Neural cell (in vitro differentiated cells): ENCODE measurements at regions not wholly inside any gene's neighbourhood (a gene's known extent, or its start where the extent isn't known, plus 50 kb on each side); places are given as distances from the start of the nearest gene placed in this dataset.

ENCODE experiments used
- H2AFZ ChIP-seq: fragments of 200-600, 300-800 bp; sonication (generic), shearing (Covaris generic); 2 replicates; pipeline ENCODE4 v1.6.0; 2014; ENCODE audit warnings: low read depth, mild to moderate bottlenecking, antibody characterized with exemption, low read length, moderate library complexity
- H3F3A ChIP-seq: fragments of 200-600 bp; shearing (Covaris generic); 2 replicates; pipeline ENCODE4 v1.6.1; 2016; ENCODE audit warnings: mild to moderate bottlenecking, moderate library complexity, mixed read lengths, antibody characterized with exemption, low read length; ENCODE audit not compliant: insufficient read depth, poor library complexity, severe bottlenecking
- H3K27ac ChIP-seq: fragments of 200-600, 300-800 bp; sonication (generic), shearing (Covaris generic); 2 replicates; pipeline ENCODE4 v1.5.1; 2014; ENCODE audit warnings: mild to moderate bottlenecking, low read length, moderate library complexity
- H3K27me3 ChIP-seq: fragments of 300-800, 200-600 bp; sonication (generic), shearing (Covaris generic); 2 replicates; pipeline ENCODE4 v1.6.0; 2014; ENCODE audit warnings: mild to moderate bottlenecking, low read depth, low read length, moderate library complexity; ENCODE audit not compliant: insufficient read depth
- H3K36me3 ChIP-seq: fragments of 300-800, 200-600 bp; sonication (generic), shearing (Covaris generic); 2 replicates; pipeline ENCODE4 v1.5.1; 2014; ENCODE audit warnings: mild to moderate bottlenecking, antibody characterized with exemption, low read length, moderate library complexity; ENCODE audit not compliant: insufficient read depth
- H3K4me2 ChIP-seq: fragments of 300-800, 200-600 bp; sonication (generic), shearing (Covaris generic); 2 replicates; pipeline ENCODE4 v1.6.0; 2014; ENCODE audit warnings: mild to moderate bottlenecking, low read length
- H3K4me3 ChIP-seq: fragments of 300-800, 200-600 bp; sonication (generic), shearing (Covaris generic); 2 replicates; pipeline ENCODE4 v1.5.1; 2014; ENCODE audit warnings: mild to moderate bottlenecking, low read length, moderate library complexity
- H3K79me2 ChIP-seq: fragments of 200-600 bp; shearing (Covaris generic); replicated peaks from 2 replicates; pipeline ENCODE4 v1.6.0; 2014; ENCODE audit warnings: mild to moderate bottlenecking, low read length, moderate library complexity; ENCODE audit not compliant: insufficient read depth
- H3K9ac ChIP-seq: fragments of 300-800, 200-600 bp; sonication (generic), shearing (Covaris generic); 2 replicates; pipeline ENCODE4 v1.6.1; 2016; ENCODE audit warnings: mild to moderate bottlenecking, low read length, mixed read lengths
- H3K9me2 ChIP-seq: fragments of 200-600 bp; shearing (Covaris generic); 2 replicates; pipeline ENCODE4 v1.6.1; 2016; ENCODE audit warnings: mild to moderate bottlenecking, low read length, mixed read lengths; ENCODE audit not compliant: insufficient read depth
- H3K9me3 ChIP-seq: fragments of 200-600, 300-800 bp; sonication (generic), shearing (Covaris generic); 2 replicates; pipeline ENCODE4 v1.6.1; 2016; ENCODE audit warnings: mild to moderate bottlenecking, mixed run types, low read length, moderate library complexity, mixed read lengths
- H4K20me1 ChIP-seq: fragments of 200-600 bp; shearing (Covaris generic); 2 replicates; pipeline ENCODE4 v1.6.1; 2016; ENCODE audit warnings: mild to moderate bottlenecking, mixed run types; ENCODE audit not compliant: insufficient read depth
- EP300 ChIP-seq: fragments of 450-650 bp; conservative IDR thresholded peaks from 2 replicates; pipeline ENCODE4 v1.6.1; 2014; ENCODE audit warnings: antibody characterized with exemption, mild to moderate bottlenecking, moderate library complexity; ENCODE audit not compliant: poor library complexity, severe bottlenecking
- EZH2 ChIP-seq: fragments of 200-600, 300-800 bp; shearing (Covaris generic), sonication (generic); IDR thresholded peaks from 2 replicates; pipeline ENCODE4 v1.6.1; 2014; ENCODE audit warnings: antibody characterized with exemption, low read length, borderline replicate concordance, mild to moderate bottlenecking; ENCODE audit not compliant: insufficient read depth, poor library complexity, severe bottlenecking
- MXI1 ChIP-seq: fragments of 450-650 bp; conservative IDR thresholded peaks from 2 replicates; pipeline ENCODE4 v1.6.1; 2014; ENCODE audit warnings: antibody characterized with exemption, mild to moderate bottlenecking; ENCODE audit not compliant: poor library complexity, severe bottlenecking
- POLR2AphosphoS5 ChIP-seq: IDR thresholded peaks from 2 replicates; pipeline ENCODE4 v1.6.1; 2012
- RAD21 ChIP-seq: fragments of 450-650 bp; conservative IDR thresholded peaks from 2 replicates; pipeline ENCODE4 v1.6.1; 2014; ENCODE audit warnings: antibody characterized with exemption, mild to moderate bottlenecking, moderate library complexity
- SMC3 ChIP-seq: fragments of 450-650 bp; conservative IDR thresholded peaks from 2 replicates; pipeline ENCODE4 v1.6.1; 2014; ENCODE audit warnings: antibody characterized with exemption, mild to moderate bottlenecking, moderate library complexity; ENCODE audit not compliant: poor library complexity
- TAF1 ChIP-seq: IDR thresholded peaks from 2 replicates; pipeline ENCODE4 v1.6.1; 2012; ENCODE audit warnings: low read depth
- TF ChIP-seq, protein P1 (sequence below): fragments of 450-650 bp; IDR thresholded peaks from 2 replicates; pipeline ENCODE4 v1.5.1; 2014; ENCODE audit warnings: antibody characterized with exemption, mild to moderate bottlenecking, moderate library complexity; ENCODE audit not compliant: poor library complexity, severe bottlenecking
- TF ChIP-seq, protein P2 (sequence below): IDR thresholded peaks from 2 replicates; pipeline ENCODE4 v1.6.1; 2012; ENCODE audit warnings: borderline replicate concordance

DNA sequence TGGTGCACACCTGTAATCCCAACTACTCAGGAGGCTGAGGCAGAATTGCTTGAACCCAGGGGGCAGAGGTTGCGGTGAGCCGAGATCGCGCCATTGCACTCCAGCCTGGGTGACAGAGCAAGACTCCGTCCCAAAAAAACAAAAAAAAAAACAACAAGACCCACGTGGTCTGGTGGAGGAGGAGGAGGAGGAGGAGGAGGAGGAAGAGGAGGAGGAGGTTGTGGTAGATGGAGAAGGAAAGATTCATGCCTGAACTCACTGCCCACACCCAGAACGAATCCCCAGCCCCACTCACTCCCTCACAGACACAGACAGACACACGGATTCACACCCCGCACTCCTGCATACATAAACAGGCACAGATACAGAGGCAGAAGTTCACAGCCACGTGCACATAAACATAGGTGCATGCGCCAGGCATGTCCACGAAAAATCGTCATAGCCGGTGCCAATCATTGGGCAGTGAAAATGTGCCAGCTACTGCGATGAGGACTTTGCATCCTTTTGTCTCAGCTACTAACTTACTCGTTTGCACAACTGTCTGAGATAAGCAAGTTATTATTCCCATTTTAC lies 138.5 kb downstream of the WSCD1 start:
- Histone ChIP-seq H3K36me3 (no peaks in the 10 kb centered on the region), H3K4me3 (no peak overlapping the region), H3K9ac (no peak overlapping the region), H3K4me2 (no peak overlapping the region), H3F3A (no peaks in the 10 kb centered on the region), H3K27me3 (no peaks in the 10 kb centered on the region), H3K79me2 (no peaks in the 10 kb centered on the region), H2AFZ (no peak overlapping the region), H4K20me1 (no peaks in the 10 kb centered on the region), H3K9me2 (no peaks in the 10 kb centered on the region), H3K9me3 (no peaks in the 10 kb centered on the region), H3K27ac (no peak overlapping the region)
- no peak for TF ChIP-seq MXI1

DNA sequence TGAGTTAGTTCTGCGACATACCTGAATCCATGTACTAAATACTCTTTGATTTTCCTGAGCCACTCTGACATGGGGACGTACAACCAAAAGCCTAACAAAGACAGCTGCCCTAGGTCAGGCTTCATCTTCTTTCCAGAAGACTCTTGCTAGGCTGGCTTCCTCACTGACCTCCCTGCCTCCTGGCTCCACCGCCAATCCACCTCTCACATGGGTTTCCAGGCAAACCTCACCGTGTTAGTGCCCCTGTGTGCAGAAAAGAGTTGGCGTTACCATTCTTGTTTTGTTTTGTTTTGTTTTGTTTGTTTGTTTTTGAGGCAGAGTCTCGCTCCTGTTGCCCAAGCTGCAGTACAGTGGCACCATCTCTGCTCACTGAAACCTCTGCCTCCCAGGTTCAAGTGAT lies 135.3 kb downstream of the WSCD1 start:
- no peaks in the 10 kb centered on the region for H3K9me3 ChIP-seq
- no peak overlapping the region for H3K9ac ChIP-seq
- no peak overlapping the region for H3K4me2 ChIP-seq
- no peak overlapping the region for H2AFZ ChIP-seq
- no peak overlapping the region for H3K27ac ChIP-seq
- H4K20me1 ChIP-seq, result no peaks in the 10 kb centered on the region
- no peaks in the 10 kb centered on the region for H3K27me3 ChIP-seq
- H3K79me2 ChIP-seq, result no peaks in the 10 kb centered on the region
- H3F3A ChIP-seq, result no peaks in the 10 kb centered on the region
- H3K4me3 ChIP-seq, result no peak overlapping the region
- TF ChIP-seq MXI1, result no peak
- TF ChIP-seq TAF1, result no peak
- no peak for TF ChIP-seq EZH2
- TF ChIP-seq SMC3, result no peak
- no peak for TF ChIP-seq RAD21
- no peak for TF ChIP-seq POLR2AphosphoS5
- TF ChIP-seq EP300, result no peak
- no peaks in the 10 kb centered on the region for H3K36me3 ChIP-seq
- no peaks in the 10 kb centered on the region for H3K9me2 ChIP-seq

- TF ChIP-seq EZH2, result no peak
- TF ChIP-seq EP300, result no peak
- TF ChIP-seq TAF1, result no peak
- no peak for TF ChIP-seq RAD21
- TF ChIP-seq SMC3, result no peak
- no peak for TF ChIP-seq MXI1
- no peak for TF ChIP-seq POLR2AphosphoS5
- TF ChIP-seq, protein P1, sequence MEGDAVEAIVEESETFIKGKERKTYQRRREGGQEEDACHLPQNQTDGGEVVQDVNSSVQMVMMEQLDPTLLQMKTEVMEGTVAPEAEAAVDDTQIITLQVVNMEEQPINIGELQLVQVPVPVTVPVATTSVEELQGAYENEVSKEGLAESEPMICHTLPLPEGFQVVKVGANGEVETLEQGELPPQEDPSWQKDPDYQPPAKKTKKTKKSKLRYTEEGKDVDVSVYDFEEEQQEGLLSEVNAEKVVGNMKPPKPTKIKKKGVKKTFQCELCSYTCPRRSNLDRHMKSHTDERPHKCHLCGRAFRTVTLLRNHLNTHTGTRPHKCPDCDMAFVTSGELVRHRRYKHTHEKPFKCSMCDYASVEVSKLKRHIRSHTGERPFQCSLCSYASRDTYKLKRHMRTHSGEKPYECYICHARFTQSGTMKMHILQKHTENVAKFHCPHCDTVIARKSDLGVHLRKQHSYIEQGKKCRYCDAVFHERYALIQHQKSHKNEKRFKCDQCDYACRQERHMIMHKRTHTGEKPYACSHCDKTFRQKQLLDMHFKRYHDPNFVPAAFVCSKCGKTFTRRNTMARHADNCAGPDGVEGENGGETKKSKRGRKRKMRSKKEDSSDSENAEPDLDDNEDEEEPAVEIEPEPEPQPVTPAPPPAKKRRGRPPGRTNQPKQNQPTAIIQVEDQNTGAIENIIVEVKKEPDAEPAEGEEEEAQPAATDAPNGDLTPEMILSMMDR, result no peak
- TF ChIP-seq, protein P2, sequence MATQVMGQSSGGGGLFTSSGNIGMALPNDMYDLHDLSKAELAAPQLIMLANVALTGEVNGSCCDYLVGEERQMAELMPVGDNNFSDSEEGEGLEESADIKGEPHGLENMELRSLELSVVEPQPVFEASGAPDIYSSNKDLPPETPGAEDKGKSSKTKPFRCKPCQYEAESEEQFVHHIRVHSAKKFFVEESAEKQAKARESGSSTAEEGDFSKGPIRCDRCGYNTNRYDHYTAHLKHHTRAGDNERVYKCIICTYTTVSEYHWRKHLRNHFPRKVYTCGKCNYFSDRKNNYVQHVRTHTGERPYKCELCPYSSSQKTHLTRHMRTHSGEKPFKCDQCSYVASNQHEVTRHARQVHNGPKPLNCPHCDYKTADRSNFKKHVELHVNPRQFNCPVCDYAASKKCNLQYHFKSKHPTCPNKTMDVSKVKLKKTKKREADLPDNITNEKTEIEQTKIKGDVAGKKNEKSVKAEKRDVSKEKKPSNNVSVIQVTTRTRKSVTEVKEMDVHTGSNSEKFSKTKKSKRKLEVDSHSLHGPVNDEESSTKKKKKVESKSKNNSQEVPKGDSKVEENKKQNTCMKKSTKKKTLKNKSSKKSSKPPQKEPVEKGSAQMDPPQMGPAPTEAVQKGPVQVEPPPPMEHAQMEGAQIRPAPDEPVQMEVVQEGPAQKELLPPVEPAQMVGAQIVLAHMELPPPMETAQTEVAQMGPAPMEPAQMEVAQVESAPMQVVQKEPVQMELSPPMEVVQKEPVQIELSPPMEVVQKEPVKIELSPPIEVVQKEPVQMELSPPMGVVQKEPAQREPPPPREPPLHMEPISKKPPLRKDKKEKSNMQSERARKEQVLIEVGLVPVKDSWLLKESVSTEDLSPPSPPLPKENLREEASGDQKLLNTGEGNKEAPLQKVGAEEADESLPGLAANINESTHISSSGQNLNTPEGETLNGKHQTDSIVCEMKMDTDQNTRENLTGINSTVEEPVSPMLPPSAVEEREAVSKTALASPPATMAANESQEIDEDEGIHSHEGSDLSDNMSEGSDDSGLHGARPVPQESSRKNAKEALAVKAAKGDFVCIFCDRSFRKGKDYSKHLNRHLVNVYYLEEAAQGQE, result no peak
- H3K9me3 ChIP-seq, result no peaks in the 10 kb centered on the region
- H3K79me2 ChIP-seq, result no peaks in the 10 kb centered on the region
- no peaks in the 10 kb centered on the region for H3F3A ChIP-seq
- H2AFZ ChIP-seq, result no peak overlapping the region
- H3K9ac ChIP-seq, result no peak overlapping the region
- no peaks in the 10 kb centered on the region for H3K36me3 ChIP-seq
- H3K27ac ChIP-seq, result no peak overlapping the region
- no peaks in the 10 kb centered on the region for H3K27me3 ChIP-seq
- H3K4me3 ChIP-seq, result no peak overlapping the region
- H3K9me2 ChIP-seq, result no peaks in the 10 kb centered on the region
- no peak overlapping the region for H3K4me2 ChIP-seq
- no peaks in the 10 kb centered on the region for H4K20me1 ChIP-seq
These were observed 134.9 kb downstream of the WSCD1 start for GRCh38 chr17:6205033-6205432.
